ENCODE measurements at regions not wholly inside any gene's neighbourhood (a gene's known extent, or its start where the extent isn't known, plus 50 kb on each side); places are given as distances from the start of the nearest gene placed in this dataset.
"Not testable (repeated sequence)": the region's sequence is repeated elsewhere in the genome, so short reads cannot be mapped to it uniquely, and the experiment has no call there.

DNA sequence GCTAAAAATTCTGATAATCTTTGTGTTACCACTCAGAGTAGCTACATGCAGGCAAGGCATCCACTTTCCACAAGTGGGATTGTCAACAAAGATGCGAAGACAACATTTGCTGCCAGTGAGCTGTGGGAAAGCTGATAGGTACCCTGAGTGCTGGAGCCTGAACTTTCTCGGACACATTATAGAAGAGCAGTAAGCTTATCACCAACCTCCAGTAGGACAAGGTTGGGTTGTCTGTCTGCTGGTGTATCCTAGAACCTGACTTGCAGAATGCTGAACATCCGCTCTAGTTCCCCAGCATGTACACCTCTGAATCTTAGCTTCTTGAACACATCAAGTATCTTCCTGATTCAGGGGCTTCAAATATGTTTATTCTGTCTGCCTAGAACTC lies 103.8 kb upstream of the PPM1H start:
- no peak for DNase-seq (ENCODE audit: low spot score)

DNA sequence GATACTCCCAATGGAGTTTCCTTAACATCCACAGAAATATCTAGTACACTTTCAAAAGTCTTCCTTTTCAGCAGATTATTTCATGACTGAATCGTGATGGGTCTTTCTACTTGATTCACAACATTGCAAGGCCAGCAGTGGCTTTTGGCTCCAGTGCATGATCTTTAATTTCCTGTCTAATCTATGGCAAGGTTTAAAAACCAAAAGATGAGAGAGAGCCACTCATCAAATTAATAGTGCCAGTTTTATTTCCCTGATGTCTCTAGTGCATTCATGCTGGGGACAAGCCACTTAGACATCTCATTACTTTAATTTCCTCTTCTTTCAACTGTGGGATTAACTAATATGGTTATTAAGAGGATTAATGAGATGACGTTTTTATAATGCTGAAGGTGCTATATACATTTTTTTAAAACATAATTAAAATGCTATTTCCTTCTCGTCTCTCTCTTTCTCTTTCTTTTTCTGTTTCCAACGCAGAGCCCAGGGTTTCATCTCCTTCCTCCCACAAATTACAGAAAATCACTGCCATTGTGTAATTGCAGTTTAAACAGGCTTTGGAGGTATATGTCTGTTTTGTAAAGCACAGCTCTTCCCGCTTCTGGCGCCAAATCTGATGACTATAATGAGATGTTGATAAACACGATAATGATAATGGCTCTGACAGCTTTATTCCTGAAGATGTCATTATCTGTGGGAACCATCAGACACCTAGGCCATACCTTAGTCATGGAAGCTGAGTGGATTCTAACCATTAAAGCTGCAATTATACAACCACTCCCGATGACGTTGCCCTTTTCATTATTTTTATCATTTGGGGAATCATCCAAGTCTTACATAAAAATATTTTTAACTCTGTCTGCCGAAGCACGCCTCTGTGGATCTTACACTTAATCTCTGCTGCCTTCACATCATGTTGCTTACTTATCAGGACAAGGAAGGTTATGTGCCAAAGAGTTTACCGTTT lies 103.1 kb upstream of the PPM1H start:
- DNase-seq (ENCODE audit: low spot score), result no peak

DNA sequence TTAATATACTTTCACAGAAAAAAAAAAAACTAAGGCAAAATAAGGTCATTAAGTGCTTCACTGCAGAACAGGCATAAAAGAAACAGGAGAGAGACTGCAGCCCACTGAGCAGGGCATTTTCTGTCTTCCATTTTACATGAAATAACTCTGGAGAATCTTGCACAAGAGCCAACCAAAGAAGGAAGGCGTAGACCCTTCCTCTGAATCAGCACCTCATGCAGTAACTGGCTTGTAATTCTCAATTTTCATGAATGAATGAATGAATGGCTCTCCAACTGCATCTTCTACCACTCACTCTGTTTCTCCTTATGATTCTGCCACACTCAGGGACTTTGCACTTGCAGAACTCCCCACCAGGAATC lies 102.0 kb upstream of the PPM1H start:
- no peak for DNase-seq (ENCODE audit: low spot score)

DNA sequence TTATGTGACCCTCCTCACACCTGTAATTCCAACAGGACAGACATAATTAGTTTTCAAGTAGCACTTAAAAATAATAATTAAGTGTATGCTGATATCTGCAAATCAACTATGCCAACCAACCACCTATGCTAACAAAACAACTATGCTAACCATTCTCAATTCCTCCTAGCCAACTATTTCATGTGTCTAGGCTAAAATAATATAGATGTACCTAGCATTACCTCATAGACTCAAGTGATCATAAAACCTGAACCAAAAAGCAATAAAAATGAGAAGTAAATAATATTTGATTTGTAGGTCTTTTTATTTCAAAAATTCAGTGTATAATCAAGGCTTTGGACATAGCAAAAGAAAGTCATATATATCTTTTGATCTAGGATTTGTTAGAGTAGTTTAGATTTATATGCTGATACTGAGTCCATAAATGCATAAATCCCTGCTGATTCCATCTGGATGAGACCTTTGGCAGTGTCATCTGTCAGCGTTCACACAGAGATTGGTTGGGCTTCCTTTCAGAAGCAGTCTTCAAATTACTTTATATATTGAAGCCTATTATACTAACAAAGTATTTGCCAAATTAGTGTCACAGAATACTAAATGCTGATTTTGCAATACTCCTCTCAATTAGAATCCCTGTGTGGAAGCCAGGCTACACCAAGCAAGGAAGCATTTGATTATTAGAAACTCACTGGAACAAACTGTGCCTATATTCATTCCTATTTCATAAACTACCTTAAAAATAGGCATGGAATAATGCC lies 101.4 kb upstream of the PPM1H start:
- no peak for DNase-seq (ENCODE audit: low spot score)

DNA sequence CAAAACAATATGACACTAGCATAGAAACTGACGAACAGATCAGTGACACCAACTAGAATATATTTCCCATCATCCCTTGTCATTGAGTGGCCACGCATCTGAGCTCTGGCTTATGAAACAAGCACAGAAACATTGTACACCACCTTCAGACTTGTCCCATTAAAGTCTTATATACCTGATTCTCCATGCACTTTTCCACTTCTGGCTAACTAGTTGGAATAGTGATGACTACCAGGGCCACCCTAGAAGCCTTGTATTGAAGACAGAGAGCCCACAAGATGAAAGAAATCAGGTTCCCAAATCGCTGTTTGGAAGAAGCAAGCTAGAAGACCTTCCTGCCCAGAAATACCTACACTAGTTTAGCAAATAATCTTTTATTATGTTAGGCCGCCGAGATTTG lies 99.7 kb upstream of the PPM1H start:
- no peak for DNase-seq (ENCODE audit: low spot score)

DNA sequence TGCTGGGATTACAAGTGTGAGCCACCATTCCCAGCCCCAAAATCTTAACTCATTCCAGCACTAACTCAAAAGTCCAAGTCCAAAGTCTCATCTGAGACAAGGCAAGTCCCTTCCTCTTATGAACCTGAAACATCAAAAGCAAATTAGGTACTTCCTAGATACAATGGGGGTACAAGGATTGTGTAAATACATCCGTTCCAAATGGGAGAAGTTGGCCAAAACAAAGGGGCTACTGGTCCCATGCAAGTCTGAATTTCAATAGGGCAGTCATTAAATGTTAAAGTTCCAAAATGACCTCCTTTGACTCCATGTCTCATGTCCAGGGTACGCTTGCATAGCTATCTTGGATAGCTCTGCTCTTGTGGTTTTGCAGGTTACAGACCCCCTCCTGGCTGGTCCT lies 94.7 kb upstream of the PPM1H start:
- DNase-seq (ENCODE audit: low spot score), result no peak

DNA sequence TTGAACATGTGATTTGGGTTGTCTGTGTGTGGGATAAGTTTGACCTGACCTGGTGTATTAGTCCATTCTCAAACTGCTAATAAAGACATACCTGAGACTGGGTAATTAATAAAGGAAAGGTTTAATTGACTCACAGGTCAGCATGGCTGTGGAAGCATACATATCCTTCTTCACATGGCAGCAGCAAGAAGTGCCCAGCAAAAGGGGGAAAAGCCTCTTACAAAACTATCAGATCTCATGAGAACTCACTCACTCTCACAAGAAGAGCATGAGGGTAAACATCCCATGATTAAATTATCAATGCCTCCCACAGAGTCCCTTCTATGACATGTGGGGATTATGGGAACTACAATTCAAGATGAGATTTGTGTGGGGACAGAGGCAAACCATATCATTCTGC lies 94.0 kb upstream of the PPM1H start:
- DNase-seq (ENCODE audit: low spot score), result no peak

DNA sequence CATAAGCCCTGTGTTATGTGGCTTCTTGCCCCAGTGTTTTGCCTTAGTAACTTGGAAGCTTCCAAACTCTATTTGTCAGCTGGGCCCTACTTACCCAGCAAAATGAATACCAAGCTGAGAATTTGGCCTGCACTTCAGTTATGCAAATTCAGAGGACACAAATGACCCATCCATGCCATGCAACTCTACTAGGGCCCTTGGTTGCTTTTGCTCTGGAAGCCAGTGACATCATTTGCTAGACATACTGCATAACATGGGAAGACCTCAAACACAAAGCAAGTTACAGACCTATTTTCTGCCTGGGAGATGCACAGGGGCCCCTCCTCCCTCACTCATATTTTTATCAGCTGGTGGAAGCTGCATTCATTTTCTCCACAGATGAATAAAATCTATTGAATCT lies 90.2 kb upstream of the PPM1H start:
- DNase-seq (ENCODE audit: low spot score), result no peak

DNA sequence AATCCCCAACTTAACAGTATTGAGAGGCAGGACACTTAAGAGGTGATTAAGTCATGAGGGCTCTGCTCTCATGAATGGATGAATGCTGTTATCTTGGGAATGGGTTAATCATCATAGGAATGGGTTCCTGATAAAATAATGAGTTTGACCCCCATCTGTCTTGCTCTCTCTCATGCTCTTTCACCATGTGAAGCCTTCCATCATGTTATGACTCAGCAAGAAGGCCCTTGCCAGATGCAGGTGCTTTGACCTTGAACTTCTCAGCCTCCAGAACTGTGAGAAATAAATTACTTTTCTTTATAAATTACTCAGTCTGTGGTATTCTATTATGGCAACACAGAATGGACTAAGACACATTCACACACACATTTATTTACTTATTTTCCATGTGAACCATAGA lies 89.0 kb upstream of the PPM1H start:
- DNase-seq (ENCODE audit: low spot score), result no peak

DNA sequence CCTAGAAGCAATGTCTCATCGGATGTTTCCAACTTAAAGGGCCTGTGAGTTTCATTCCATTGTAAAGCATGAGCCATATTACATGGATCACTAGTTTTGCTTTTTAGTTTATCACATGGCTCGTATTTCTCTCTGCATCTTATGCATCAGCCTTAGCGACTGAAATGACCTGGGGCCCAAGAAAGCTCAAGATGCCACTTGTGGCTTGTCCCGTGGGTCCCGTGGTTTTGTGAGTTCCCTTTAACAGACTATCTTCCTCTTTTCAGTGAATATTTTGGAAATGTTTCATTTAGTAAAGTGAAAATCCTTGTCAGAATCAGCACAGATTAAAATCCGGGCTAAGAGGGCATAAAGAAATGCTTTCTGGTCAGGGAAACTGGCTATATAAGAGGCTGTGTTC lies 86.2 kb upstream of the PPM1H start:
- DNase-seq (ENCODE audit: low spot score), result no peak

DNA sequence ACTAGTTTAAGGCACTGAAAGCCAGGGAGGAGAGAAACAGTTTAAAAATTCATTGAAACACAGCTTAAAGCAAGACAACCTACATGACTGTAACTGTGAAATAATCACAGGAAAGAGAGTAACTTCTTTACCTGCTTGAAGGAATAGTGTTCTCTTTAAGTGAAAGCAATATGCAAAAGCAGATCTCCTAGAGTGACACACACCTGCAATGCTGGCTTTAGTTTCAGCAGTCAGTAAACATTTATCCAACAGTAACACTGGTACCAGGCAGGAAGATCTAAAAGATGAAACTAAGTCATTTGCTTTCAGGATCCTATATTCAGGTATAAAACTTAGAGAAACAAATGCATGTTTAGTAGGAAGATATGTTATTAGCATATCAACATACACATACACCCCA lies 85.3 kb upstream of the PPM1H start:
- DNase-seq (ENCODE audit: low spot score), result no peak

DNA sequence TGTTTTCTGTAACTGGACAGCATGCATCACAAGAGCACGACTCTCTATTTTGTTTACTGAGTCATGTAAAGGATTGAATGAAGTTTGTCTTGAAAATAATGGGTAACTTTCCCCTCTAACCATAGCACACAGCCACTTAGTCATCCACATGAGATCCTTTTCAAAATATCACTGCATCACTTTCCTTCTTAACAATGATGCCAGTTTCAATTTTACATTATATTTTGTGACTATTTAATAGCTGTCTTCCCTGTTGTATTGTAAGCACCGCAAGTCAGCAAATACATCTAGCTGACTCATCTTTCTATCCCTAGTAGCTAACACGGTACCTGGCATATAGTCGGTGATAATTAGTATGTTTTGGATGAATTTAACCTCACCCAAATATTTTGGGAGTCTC lies 83.3 kb upstream of the PPM1H start:
- DNase-seq (ENCODE audit: low spot score), result no peak

DNA sequence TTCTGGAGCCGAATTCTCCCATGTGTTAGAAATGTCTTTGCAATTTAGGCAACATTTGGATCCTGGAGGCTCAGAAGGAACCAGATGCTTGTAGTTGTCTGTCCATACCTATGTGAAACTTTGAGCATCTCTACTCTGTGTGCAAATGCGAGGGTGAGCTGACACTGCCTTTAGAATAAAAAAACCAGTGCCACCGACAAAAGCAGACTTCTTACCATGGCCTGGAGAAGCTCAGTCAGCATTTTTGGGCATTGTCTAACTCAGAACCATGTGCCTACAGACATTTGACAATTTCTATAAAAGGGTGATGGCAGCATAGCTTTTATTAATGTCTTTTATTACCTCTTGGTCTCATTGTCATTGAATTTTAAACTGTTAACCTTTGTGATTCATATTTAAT lies 78.4 kb upstream of the PPM1H start:
- DNase-seq (ENCODE audit: low spot score), result no peak

DNA sequence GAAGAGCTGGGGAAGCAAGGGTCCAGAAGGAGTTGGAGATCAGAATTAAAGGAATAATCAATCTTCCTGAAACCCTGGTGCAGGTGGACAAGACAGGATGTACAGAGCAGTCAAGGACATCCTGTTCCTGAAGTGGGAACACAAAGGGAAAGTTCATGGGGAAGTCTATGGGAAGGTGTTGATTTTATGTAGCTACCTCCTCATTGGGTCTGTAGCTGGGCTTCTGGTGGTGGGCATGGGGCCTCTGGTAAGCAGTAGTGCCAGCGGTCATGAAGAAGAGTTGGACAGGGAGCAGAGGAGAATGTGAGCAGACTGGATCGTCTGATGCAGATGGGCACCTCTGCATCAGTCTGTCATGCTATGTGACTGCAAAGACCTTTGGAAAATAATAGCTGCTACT lies 75.7 kb upstream of the PPM1H start:
- no peak for DNase-seq (ENCODE audit: low spot score)

DNA sequence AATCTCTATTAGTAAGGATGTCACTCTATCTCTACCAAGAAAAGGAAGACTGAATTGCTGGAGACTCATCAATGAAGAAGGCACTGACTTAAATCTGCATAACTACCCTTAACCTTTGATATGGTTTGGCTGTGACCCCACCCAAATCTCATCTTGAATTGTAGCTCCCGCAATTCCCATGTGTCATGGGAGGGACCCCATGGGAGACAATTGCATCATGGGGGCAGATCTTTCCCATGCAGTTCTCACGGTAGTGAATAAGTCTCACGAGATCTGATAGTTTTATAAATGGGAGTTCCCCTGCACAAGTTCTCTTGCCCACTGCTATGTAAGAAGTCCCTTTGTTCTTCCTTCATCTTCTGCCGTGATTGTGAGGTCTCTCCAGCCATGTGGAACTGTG lies 73.4 kb upstream of the PPM1H start:
- DNase-seq (ENCODE audit: low spot score), result no peak

DNA sequence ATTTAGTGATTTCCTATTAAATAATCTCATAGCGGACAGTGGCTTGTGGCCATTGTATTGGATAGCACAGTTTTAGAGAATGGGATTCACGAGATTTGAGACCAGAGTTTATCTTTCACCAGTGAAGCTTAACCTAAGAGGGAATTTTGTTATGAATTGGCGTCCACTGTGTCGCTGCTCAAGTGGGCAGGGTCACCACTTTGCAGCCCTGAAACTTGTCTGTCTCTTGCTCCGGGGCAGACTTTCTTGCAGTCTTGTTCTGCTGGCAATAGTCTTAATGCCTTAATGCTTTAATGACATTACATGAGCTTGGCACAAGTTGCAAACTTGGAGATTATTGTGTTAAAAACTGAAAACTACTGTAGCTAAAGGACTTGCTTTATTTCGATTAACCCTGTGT lies 72.8 kb upstream of the PPM1H start:
- DNase-seq (ENCODE audit: low spot score), result no peak

DNA sequence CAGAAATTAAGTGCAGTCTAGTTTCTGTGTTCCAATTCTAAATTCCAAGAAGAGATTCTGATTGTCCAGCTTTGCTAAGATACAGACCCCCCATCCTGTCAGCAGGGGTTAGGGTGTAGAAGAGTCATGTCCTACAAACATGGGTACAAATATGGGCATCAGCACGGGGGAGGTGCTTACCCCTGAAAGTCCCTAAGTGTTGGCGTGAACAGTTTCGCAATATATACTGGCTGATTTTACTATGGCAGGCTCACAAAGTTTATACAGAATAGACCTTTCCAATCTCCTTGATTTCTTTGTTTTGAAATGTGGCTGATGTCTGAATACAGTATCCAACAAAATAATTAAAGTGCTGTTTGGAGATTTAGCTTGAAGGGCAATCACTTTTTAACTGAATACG lies 71.6 kb upstream of the PPM1H start:
- DNase-seq (ENCODE audit: low spot score), result no peak

DNA sequence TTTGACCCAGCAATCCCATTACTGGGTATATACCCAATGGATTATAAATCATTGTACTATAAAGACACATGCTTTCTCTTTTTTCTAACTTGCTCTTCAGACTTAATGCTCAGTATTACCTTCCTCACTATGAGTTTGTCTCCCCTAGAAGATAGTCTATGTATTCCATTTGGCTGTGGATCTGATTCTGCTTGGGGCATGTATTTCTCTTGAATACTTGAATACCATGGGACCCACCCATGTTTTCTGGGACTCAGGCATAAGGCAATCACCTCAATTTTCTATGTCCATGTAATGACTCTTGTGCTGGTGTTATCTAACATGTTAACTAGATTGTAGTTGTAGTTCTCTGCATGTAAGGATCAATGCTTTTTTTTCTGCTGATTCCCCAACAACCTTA lies 70.4 kb upstream of the PPM1H start:
- no peak for DNase-seq (ENCODE audit: low spot score)

DNA sequence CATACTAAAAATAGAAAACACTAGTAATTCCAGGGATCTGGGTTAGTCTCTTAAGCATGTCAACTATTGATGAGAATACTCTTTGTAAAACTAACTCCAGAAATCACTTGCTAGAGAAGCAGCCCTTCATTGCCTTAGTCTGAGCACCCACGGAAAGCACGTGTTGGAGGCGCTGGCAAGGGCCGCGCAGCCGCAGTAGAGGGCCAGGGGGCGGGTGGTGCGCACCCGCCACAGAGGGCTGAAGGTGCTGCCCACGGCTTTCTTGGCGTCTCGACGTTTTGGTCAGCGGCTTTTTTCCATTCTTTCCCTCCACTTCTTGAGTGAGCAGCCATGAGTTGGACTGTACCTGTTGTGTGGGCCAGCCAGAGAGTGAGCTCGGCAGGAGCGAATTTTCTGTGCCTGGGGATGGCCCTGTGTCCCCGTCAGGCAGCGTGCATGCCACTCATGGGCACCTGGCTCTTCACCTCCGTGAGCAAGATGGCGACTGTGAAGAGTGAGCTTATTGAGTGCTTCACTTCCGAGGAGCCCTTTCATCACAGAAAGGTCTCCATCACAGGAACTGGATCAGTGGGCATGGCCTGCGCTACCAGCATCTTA lies 68.4 kb upstream of the PPM1H start:
- no peak for DNase-seq (ENCODE audit: low spot score)

DNA sequence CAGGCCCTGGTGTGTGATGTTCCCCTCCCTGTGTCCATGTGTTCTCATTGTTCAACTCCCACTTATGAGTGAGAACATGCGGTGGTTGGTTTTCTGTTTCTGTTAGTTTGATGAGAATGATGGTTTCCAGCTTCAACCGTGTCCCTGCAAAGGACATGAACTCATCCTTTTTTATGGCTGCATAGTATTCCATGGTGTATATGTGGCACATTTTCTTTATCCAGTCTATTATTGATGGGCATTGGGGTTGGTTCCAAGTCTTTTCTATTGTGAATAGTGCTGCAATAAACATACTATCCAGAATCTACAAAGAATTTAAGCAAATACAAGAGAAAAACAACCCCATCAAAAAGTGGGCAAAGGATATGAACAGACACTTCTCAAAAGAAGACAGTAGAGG lies 67.1 kb upstream of the PPM1H start:
- DNase-seq (ENCODE audit: low spot score), result not testable (repeated sequence)

DNA sequence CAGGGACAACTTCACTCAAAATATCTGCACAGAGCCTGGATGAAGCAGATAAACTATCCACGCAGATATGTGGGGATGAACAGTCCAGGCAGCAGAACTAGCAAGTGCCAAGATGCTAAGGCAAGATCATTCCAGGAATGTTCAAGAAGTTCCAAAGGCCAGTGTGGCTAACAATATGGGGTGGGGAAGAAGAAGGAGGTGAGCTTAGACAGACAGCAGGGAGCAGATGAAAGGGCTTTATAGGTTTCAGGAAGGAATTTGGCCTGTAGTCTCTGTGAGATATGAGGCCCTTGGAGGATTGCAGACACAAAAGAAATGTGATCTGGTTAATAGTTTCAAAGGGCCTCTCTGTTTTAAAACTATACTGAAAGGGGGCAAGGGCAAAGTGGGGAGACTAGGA lies 63.5 kb upstream of the PPM1H start:
- no peak for DNase-seq (ENCODE audit: low spot score)

DNA sequence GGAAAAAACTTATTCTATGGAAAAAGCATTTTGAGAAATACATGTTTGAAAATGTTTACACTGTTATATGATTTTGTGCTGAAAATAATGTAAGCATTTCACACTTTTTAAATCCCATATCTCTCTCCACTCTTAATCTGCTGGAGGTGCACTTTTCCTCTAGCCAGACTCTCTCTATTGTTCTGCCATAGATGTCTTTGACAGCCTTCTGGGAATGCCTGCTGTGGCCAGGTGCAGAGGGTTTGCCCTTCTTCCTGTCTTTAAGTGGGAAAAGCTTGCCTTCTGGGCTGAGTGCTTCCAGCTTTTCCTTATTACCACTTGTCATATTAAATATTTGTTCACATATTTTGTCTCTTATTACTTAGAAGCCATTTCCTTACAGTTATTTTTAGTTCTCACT lies 60.1 kb upstream of the PPM1H start:
- no peak for DNase-seq (ENCODE audit: low spot score)

DNA sequence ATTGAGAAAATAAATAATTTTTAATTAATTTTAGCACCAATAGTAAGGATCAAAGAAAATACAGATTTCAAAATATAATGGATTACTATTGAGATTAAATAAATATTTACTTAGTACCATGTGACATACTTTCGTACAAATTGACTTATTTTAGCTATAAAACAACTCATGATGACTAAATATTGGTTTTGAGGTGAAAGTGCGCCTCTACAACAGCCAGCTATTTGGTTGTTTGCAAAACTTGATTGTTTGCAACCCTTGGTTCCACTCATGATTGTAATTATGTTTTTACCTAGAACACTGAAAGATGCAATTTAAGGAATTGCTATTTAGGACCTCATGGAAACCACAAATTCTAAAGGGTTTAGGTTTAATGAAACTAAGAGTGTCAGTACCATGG lies 51.9 kb upstream of the PPM1H start:
- DNase-seq (ENCODE audit: low spot score), result no peak
